Colonic mucosa (tissue), 4 donors: ENCODE measurements at regions not wholly inside any gene's neighbourhood (a gene's known extent, or its start where the extent isn't known, plus 50 kb on each side); places are given as distances from the start of the nearest gene placed in this dataset.

Source experiments
- DNase-seq: peaks from one replicate; pipeline ENCODE4 v3.0.0-alpha.2; 2020
- H3K27ac ChIP-seq: fragments of 200-600 bp; one replicate; pipeline ENCODE4 v1.8.0; 2021
- H3K27me3 ChIP-seq: fragments of 200-600 bp; one replicate; pipeline ENCODE4 v1.8.0; 2021
- H3K36me3 ChIP-seq: fragments of 200-600 bp; one replicate; pipeline ENCODE4 v1.8.0; 2021
- H3K4me1 ChIP-seq: fragments of 200-600 bp; one replicate; pipeline ENCODE4 v1.8.0; 2021; ENCODE audit warnings: mild to moderate bottlenecking
- H3K4me3 ChIP-seq: fragments of 200-600 bp; one replicate; pipeline ENCODE4 v1.8.0; 2021
- H3K9ac ChIP-seq, 2 donors: one replicate each; pipeline ENCODE4 v1.7.0; 2013; ENCODE audit warnings: control low read depth in 2 of 2, low read depth in 2 of 2, low read length in 2 of 2
- H3K9me3 ChIP-seq: fragments of 200-600 bp; one replicate; pipeline ENCODE4 v1.8.0; 2021
- CTCF ChIP-seq: fragments of 200-600 bp; IDR thresholded peaks from one replicate; pipeline ENCODE4 v1.8.0; 2022; ENCODE audit warnings: antibody characterized with exemption, mild to moderate bottlenecking
- intact Hi-C: fragments of 100-400 bp; cut with DNase I; formaldehyde crosslinking; loops from one replicate; pipeline ENCODE4 v1.14.1; 2022
- donor health status: healthy.
- donor health status: DM: no; HTN: no; CAD: no.
- donor health status: DM: no; HTN: no; CAD: no.

GRCh38 chr16:88302666-88303065 lies 80.1 kb upstream of the ZNF469 start:
- intact Hi-C loops, result no loop called here
- Histone ChIP-seq H3K36me3 (no peaks in the 10 kb centered on the region), H3K9me3 (no peaks in the 10 kb centered on the region), H3K9ac (no peak overlapping the region), H3K27me3 (no peaks in the 10 kb centered on the region), H3K27ac (no peak overlapping the region), H3K4me3 (no peak overlapping the region), H3K4me1 (no peaks in the 10 kb centered on the region)
- DNase-seq, result no peak
- TF ChIP-seq CTCF, result no peak

GRCh38 chr16:88303405-88303804 lies 79.4 kb upstream of the ZNF469 start:
- TF ChIP-seq CTCF, result no peak
- H3K27ac ChIP-seq, result no peak overlapping the region

GRCh38 chr16:88303890-88304819 lies 78.6 kb upstream of the ZNF469 start:
- H3K9ac ChIP-seq, result no peak overlapping the region
- TF ChIP-seq CTCF, result no peak
- H3K4me1 ChIP-seq, result no peaks in the 10 kb centered on the region
- H3K36me3 ChIP-seq, result no peaks in the 10 kb centered on the region
- H3K4me3 ChIP-seq, result no peak overlapping the region
- H3K27ac ChIP-seq, result no peak overlapping the region
- H3K27me3 ChIP-seq, result no peaks in the 10 kb centered on the region
- no peaks in the 10 kb centered on the region for H3K9me3 ChIP-seq
- intact Hi-C loops, result no loop called here
- DNase-seq, result no peak

More at GRCh38 chr16:88303405-88303804, 79.4 kb upstream of the ZNF469 start:
- Histone ChIP-seq H3K9me3 (no peaks in the 10 kb centered on the region), H3K4me1 (no peaks in the 10 kb centered on the region), H3K9ac (no peak overlapping the region), H3K4me3 (no peak overlapping the region), H3K27me3 (no peaks in the 10 kb centered on the region), H3K36me3 (no peaks in the 10 kb centered on the region)
- no peak for DNase-seq
- intact Hi-C loops, result no loop called here

GRCh38 chr16:88305176-88305575 lies 77.6 kb upstream of the ZNF469 start:
- H3K9ac ChIP-seq, result no peak overlapping the region
- intact Hi-C loops, result no loop called here
- H3K9me3 ChIP-seq, result no peaks in the 10 kb centered on the region
- H3K27me3 ChIP-seq, result no peaks in the 10 kb centered on the region
- no peaks in the 10 kb centered on the region for H3K36me3 ChIP-seq
- no peak for DNase-seq
- H3K4me3 ChIP-seq, result no peak overlapping the region
- no peak overlapping the region for H3K27ac ChIP-seq
- no peak for TF ChIP-seq CTCF
- H3K4me1 ChIP-seq, result no peaks in the 10 kb centered on the region

- Histone ChIP-seq H3K36me3 (no peaks in the 10 kb centered on the region), H3K27me3 (no peaks in the 10 kb centered on the region), H3K9ac (no peak overlapping the region), H3K4me3 (no peak overlapping the region), H3K9me3 (no peaks in the 10 kb centered on the region), H3K4me1 (no peaks in the 10 kb centered on the region), H3K27ac (no peak overlapping the region)
- no peak for TF ChIP-seq CTCF
- intact Hi-C loops, result no loop called here
- DNase-seq, result no peak
Measured at GRCh38 chr16:88306411-88306810, 76.3 kb upstream of the ZNF469 start.
